ENCODE measurements at regions not wholly inside any gene's neighbourhood (a gene's known extent, or its start where the extent isn't known, plus 50 kb on each side); places are given as distances from the start of the nearest gene placed in this dataset.
"Not testable (repeated sequence)": the region's sequence is repeated elsewhere in the genome, so short reads cannot be mapped to it uniquely, and the experiment has no call there.

- no peak for DNase-seq (ENCODE audit: low spot score)
- intact Hi-C loops (cut with DNase I): no loop called here
Measured at GRCh38 chr13:112170823-112171569, 104.0 kb downstream of the SOX1 start.

- peak; percentile 66 for DNase-seq (ENCODE audit: low spot score)
- intact Hi-C loops (cut with DNase I): no loop called here
Measured at GRCh38 chr13:112171570-112171965, 104.6 kb downstream of the SOX1 start.

DNA sequence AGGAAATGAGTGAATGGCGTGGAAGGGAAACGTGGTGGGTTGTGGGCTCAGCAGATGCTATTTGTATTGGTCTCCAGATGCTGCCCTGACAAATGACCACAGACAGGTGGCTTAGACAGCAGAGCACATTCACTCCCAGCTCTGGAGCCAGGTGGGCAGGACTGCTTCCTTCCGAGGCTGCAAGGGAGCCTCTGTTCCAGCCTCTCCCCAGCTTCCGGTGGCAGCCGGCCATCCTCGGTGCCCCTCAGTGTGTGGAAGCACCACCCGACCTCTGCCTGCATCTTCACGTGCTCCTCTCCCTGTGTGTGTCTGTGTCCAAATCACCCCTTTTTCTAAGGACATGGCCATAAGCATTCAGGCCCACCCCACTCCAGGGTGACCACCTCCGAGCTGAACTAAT, 105.1 kb downstream of the SOX1 start:
- DNase-seq (ENCODE audit: low spot score): no peak
- intact Hi-C loops (cut with DNase I): no loop called here

- peak; percentile 67 for DNase-seq (ENCODE audit: low spot score)
- intact Hi-C loops (cut with DNase I): no loop called here
Measured at GRCh38 chr13:112172641-112173251, 105.8 kb downstream of the SOX1 start.

GRCh38 chr13:112174476-112175110, 107.6 kb downstream of the SOX1 start:
- intact Hi-C loops (cut with DNase I): no loop called here
- no peak for DNase-seq (ENCODE audit: low spot score)

- intact Hi-C loops (cut with DNase I): no loop called here
- DNase-seq (ENCODE audit: low spot score): peak; percentile 64
Measured at GRCh38 chr13:112175162-112176075, 108.5 kb downstream of the SOX1 start.

DNA sequence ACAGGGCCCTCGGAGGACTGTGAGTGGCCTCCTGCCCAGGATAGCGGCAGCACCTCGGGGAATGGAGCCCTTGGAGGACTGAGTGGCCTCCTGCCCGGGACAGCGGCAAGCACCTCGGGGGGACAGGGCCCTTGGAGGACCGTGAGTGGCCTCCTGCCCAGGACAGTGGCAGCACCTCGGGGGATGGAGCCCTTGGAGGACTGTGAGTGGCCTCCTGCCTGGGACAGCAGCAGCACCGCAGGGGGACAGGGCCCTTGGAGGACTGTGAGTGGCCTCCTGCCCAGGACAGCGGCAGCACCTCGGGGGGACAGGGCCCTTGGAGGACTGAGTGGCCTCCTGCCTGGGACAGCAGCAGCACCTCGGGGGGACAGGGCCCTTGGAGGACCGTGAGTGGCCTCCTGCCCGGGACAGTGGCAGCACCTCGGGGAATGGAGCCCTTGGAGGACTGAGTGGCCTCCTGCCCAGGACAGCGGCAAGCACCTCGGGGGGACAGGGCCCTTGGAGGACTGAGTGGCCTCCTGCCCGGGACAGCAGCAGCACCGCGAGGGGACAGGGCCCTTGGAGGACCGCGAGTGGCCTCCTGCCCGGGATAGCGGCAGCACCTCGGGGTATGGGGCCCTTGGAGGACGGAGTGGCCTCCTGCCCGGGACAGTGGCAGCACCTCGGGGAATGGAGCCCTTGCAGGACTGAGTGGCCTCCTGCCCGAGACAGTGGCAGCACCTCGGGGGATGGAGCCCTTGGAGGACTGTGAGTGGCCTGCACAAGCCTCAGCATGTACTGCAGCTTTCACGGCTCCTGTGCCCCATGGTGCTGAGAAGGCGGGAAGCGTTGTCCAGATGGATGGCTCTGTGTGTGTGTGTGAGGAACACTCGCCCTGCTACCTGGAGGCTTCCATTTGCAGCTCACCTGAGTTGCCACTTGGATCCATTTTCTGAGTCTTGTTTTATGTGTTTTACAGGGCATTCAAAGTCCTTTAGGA, 109.5 kb downstream of the SOX1 start:
- intact Hi-C loops (cut with DNase I); DNase-seq (ENCODE audit: low spot score): not testable (repeated sequence)

GRCh38 chr13:112177450-112178288, 110.7 kb downstream of the SOX1 start:
- intact Hi-C loops (cut with DNase I): no loop called here
- DNase-seq (ENCODE audit: low spot score): peak; percentile 62

DNA sequence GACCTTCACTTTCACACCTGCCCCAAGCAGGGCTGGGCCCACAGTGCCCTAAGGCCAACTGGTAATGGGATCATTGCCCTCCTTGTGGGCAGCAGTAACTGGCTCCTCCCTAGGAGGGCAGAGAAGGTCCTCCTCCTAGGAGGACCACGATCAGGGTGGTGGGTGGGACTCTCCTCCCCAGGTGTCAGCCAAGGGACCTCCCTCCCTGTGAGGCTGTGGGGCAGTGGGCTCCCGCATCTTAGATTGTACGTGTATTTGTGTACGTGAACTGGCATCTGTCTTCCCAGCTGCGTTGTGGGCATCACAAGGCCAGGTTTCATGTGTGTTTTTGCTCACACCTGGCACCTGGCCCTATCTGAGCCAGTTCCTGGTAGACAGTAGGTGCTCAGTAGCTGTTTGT, 111.8 kb downstream of the SOX1 start:
- DNase-seq (ENCODE audit: low spot score): peak; percentile 61

GRCh38 chr13:112179421-112179820, 112.5 kb downstream of the SOX1 start:
- peak; percentile 43 for DNase-seq (ENCODE audit: low spot score)
- intact Hi-C loops (cut with DNase I): no loop called here

More for the DNA sequence above, 111.8 kb downstream of the SOX1 start:
- intact Hi-C loops (cut with DNase I): no loop called here

DNA sequence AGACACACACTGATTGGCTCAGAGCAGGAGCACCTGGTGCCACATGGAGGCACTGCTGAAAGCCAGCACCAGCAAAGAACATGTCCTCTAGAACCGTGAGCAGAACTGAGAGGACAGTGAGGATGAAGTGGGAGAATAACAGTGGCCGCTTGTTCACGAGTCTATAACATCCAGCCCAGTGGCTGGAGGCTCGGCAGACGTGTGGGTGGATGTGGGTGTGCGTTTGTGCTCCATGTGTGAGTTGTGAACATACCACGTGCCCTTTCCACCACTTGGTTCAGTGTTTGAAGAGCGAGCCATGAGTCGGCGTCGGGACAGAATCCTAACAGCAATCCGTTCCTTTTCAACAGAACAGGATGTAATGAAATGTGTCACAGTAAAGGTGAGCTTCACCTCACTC, 113.0 kb downstream of the SOX1 start:
- DNase-seq (ENCODE audit: low spot score): no peak
- intact Hi-C loops (cut with DNase I): no loop called here

- intact Hi-C loops (cut with DNase I): no loop called here
Measured at GRCh38 chr13:112181336-112182067, 114.6 kb downstream of the SOX1 start.

DNA sequence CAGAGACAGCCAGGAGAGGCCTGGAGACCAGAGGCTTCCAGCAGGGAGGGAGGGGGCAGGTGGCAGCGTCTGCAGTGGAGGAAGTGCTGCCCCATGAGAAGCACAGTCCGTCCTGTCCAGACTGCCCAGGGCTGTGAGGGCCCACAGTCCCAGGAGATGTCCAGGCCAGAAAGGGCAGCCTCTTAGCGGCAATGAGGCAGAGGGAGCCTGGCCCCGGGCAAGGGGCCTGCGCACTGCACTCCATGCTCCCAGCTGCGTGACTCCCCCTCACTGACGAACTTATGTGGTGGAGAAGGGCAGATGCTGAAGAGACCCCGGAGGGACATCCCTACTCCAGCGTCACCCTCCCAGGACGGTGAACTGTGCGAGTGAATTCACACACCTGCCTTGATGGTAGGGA, 115.3 kb downstream of the SOX1 start:
- intact Hi-C loops (cut with DNase I): no loop called here
- DNase-seq (ENCODE audit: low spot score): peak; percentile 52

More at GRCh38 chr13:112181336-112182067, 114.6 kb downstream of the SOX1 start:
- no peak for DNase-seq (ENCODE audit: low spot score)

DNA sequence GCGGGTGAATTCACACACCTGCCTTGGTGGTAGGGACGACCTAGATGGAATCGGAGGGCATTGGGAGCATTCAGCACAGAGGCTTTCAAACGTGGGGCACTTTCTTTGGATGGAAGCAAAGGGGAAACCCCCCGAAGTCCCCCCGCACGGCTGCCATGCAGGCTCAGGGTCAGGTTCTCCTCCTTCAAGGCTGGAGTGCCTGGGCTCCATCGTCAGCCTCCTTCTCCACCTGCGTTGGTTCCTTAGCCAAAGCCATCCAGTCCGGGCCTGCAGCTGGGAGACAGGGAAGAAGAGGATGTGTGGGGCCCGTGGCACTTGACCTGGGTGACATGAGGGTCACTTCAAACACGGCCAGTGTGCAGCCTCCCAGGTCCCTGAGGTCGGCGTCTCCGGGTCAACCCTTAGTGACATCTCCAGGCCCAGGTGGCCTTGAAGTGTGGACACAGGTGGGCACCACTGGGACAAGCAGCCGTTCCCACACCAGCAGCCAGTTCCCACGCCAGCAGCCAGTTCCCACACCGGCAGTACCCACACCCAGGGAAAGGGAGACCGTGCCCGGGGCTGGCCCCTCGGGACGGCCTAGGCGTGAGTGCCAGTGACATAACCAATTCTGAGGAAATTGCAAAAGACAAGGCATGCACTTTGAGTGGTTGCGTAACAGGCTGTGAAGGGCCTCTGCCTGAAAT, 116.0 kb downstream of the SOX1 start:
- intact Hi-C loops (cut with DNase I): no loop called here
- DNase-seq (ENCODE audit: low spot score): peak; percentile 73

- DNase-seq (ENCODE audit: low spot score): no peak
- intact Hi-C loops (cut with DNase I): no loop called here
Measured at GRCh38 chr13:112183532-112184090, 116.7 kb downstream of the SOX1 start.

DNA sequence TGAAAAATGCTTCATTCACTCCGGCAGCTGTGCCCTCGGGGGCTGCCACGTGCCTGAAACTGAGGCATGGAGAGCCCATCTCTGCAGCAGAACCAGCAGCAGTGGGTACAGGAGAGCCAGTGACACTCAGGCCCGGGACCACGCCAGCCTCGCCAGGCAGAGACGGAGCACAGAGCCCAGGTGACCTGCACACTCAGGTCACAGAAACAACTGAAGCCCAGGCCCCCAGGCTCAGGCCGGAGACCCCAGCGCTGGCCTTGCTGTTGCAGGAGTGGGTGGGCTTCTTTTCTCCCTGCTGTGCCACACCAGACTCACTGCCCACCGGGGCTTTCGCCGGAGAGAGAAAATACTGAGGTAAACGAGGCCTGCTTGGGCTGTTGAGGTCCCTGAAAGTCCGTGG, 117.3 kb downstream of the SOX1 start:
- intact Hi-C loops (cut with DNase I): no loop called here
- DNase-seq (ENCODE audit: low spot score): peak; percentile 68
